Glutamatergic neuron (in vitro differentiated cells): ENCODE measurements at regions not wholly inside any gene's neighbourhood (a gene's known extent, or its start where the extent isn't known, plus 50 kb on each side); places are given as distances from the start of the nearest gene placed in this dataset.

Experiments used
- DNase-seq: peaks from one replicate; pipeline ENCODE4 v3.0.0; 2022
- H3K27ac Mint-ChIP-seq: one replicate; pipeline ENCODE4 v1.8.0; 2020; ENCODE audit warnings: mild to moderate bottlenecking, mixed read lengths, inconsistent platforms; ENCODE audit not compliant: unreplicated experiment
- H3K27me3 Mint-ChIP-seq: one replicate; pipeline ENCODE4 v1.8.0; 2020; ENCODE audit warnings: mild to moderate bottlenecking, moderate library complexity, mixed read lengths, inconsistent platforms; ENCODE audit not compliant: unreplicated experiment
- H3K36me3 Mint-ChIP-seq: one replicate; pipeline ENCODE4 v1.8.0; 2020; ENCODE audit warnings: mild to moderate bottlenecking, mixed read lengths, inconsistent platforms; ENCODE audit not compliant: unreplicated experiment
- H3K4me1 Mint-ChIP-seq: one replicate; pipeline ENCODE4 v1.8.0; 2020; ENCODE audit warnings: mild to moderate bottlenecking, low read depth, mixed read lengths, inconsistent platforms; ENCODE audit not compliant: unreplicated experiment
- H3K4me3 Mint-ChIP-seq: one replicate; pipeline ENCODE4 v1.8.0; 2020; ENCODE audit warnings: mild to moderate bottlenecking, mixed read lengths, inconsistent platforms; ENCODE audit not compliant: unreplicated experiment
- H3K9me3 Mint-ChIP-seq: one replicate; pipeline ENCODE4 v1.8.0; 2020; ENCODE audit warnings: mild to moderate bottlenecking, moderate library complexity, mixed read lengths, inconsistent platforms; ENCODE audit not compliant: unreplicated experiment
- CTCF ChIP-seq: fragments of 200-600 bp; sonication (generic); IDR thresholded peaks from one replicate; pipeline ENCODE4 v1.5.0; 2021; ENCODE audit not compliant: partially characterized antibody, unreplicated experiment

GRCh38 chr2:234147335-234147861 lies 96.9 kb downstream of the SPP2 start:
- Mint-ChIP-seq H3K36me3 (no peaks in the 10 kb centered on the region), H3K27me3 (peaks cover 5% of the 10 kb centered on the region), H3K27ac (no peak overlapping the region), H3K9me3 (peaks cover 4% of the 10 kb centered on the region), H3K4me3 (no peak overlapping the region), H3K4me1 (peaks cover 6% of the 10 kb centered on the region)
- TF ChIP-seq CTCF = no peak
- DNase-seq = no peak

GRCh38 chr2:234146087-234146826 lies 95.8 kb downstream of the SPP2 start:
- peaks cover 6% of the 10 kb centered on the region for H3K4me1 Mint-ChIP-seq
- H3K27me3 Mint-ChIP-seq = peaks cover 5% of the 10 kb centered on the region
- H3K9me3 Mint-ChIP-seq = peaks cover 4% of the 10 kb centered on the region
- no peaks in the 10 kb centered on the region for H3K36me3 Mint-ChIP-seq
- no peak overlapping the region for H3K27ac Mint-ChIP-seq
- no peak for TF ChIP-seq CTCF
- H3K4me3 Mint-ChIP-seq = no peak overlapping the region
- no peak for DNase-seq

- no peak overlapping the region for H3K27ac Mint-ChIP-seq
- H3K36me3 Mint-ChIP-seq = no peaks in the 10 kb centered on the region
- no peak for TF ChIP-seq CTCF
- H3K4me3 Mint-ChIP-seq = no peak overlapping the region
- peaks cover 5% of the 10 kb centered on the region for H3K27me3 Mint-ChIP-seq
- H3K9me3 Mint-ChIP-seq = peaks cover 4% of the 10 kb centered on the region
- H3K4me1 Mint-ChIP-seq = peaks cover 4% of the 10 kb centered on the region
- DNase-seq = no peak
Observed at GRCh38 chr2:234145511-234145910, 95.0 kb downstream of the SPP2 start.

DNA sequence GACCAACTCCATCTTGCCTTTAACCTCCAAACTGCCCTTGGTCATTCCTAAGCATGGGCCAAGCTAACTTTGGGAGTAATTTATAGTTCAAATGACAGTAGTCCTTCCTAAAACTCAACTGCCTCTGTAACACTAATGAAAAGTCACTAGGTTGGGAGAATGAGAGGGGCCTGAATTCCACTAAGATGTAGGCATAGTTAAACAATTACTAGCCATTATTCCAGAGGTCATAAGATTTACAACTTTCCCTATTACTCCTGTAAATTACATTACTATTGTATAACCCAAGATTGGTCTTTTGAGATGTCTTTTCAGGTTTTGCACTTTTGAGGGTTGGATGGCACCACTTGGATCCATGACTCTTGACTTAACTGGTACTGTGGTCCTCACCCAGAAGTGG lies 94.6 kb downstream of the SPP2 start:
- no peak overlapping the region for H3K4me3 Mint-ChIP-seq
- H3K27me3 Mint-ChIP-seq = peaks cover 5% of the 10 kb centered on the region
- peaks cover 4% of the 10 kb centered on the region for H3K36me3 Mint-ChIP-seq
- no peak for DNase-seq
- peaks cover 4% of the 10 kb centered on the region for H3K9me3 Mint-ChIP-seq
- H3K27ac Mint-ChIP-seq = no peak overlapping the region
- TF ChIP-seq CTCF = no peak
- H3K4me1 Mint-ChIP-seq = peaks cover 4% of the 10 kb centered on the region

- Mint-ChIP-seq H3K36me3 (peaks cover 4% of the 10 kb centered on the region), H3K4me1 (peaks cover 4% of the 10 kb centered on the region), H3K27me3 (peaks cover 5% of the 10 kb centered on the region), H3K4me3 (no peak overlapping the region), H3K27ac (no peak overlapping the region), H3K9me3 (peaks cover 4% of the 10 kb centered on the region)
- no peak for TF ChIP-seq CTCF
- no peak for DNase-seq
Observed at GRCh38 chr2:234143896-234144295, 93.4 kb downstream of the SPP2 start.
